ENCODE measurements at regions not wholly inside any gene's neighbourhood (a gene's known extent, or its start where the extent isn't known, plus 50 kb on each side); places are given as distances from the start of the nearest gene placed in this dataset.

- TF ChIP-seq POLR2A (IDR thresholded peaks at IDR 0.05; ENCODE audit: low read length) (no peak), GATA1 (IDR thresholded peaks at IDR 0.05; ENCODE audit: low read depth, low read length) (no peak)
These were observed 156.6 kb downstream of the NOC3L start for GRCh38 chr10:94206176-94206575.

All from erythroblast (primary cell).